DMS 273 treated with DMSO at 0.1 percent for 48 hours (cell line): ENCODE measurements at regions not wholly inside any gene's neighbourhood (a gene's known extent, or its start where the extent isn't known, plus 50 kb on each side); places are given as distances from the start of the nearest gene placed in this dataset.
"Not testable (repeated sequence)": the region's sequence is repeated elsewhere in the genome, so short reads cannot be mapped to it uniquely, and the experiment has no call there.

Source experiments
- DNase-seq: peaks from one replicate; lab custom pipeline; 2025; lab: John Stamatoyannopoulos, UW

- no peak for DNase-seq
These were observed 174.7 kb downstream of the MAP2K4 start for GRCh38 chr17:12195418-12195817.

GRCh38 chr17:12201294-12201880, 180.7 kb downstream of the MAP2K4 start:
- DNase-seq: no peak

- no peak for DNase-seq
These were observed 189.0 kb downstream of the MAP2K4 start for GRCh38 chr17:12209632-12210191.

GRCh38 chr17:12220714-12221439, 200.2 kb downstream of the MAP2K4 start:
- not testable (repeated sequence) for DNase-seq

- no peak for DNase-seq
These were observed 201.7 kb downstream of the MAP2K4 start for GRCh38 chr17:12222392-12222791.

- no peak for DNase-seq
These were observed 206.9 kb downstream of the MAP2K4 start for GRCh38 chr17:12227547-12227946.

- peak; percentile 49 for DNase-seq
These were observed 208.7 kb downstream of the MAP2K4 start for GRCh38 chr17:12229335-12229734.

GRCh38 chr17:12230481-12231354, 210.0 kb downstream of the MAP2K4 start:
- DNase-seq: no peak

GRCh38 chr17:12231355-12231682, 210.6 kb downstream of the MAP2K4 start:
- no peak for DNase-seq

- DNase-seq: not testable (repeated sequence)
These were observed 218.3 kb downstream of the MAP2K4 start for GRCh38 chr17:12239021-12239420.

- no peak for DNase-seq
These were observed 221.8 kb downstream of the MAP2K4 start for GRCh38 chr17:12242345-12242954.

- no peak for DNase-seq
These were observed 227.1 kb downstream of the MAP2K4 start for GRCh38 chr17:12247761-12248160.

- no peak for DNase-seq
These were observed 230.3 kb downstream of the MAP2K4 start for GRCh38 chr17:12250973-12251372.

GRCh38 chr17:12252462-12252861, 231.8 kb downstream of the MAP2K4 start:
- no peak for DNase-seq

- DNase-seq: no peak
These were observed 233.8 kb downstream of the MAP2K4 start for GRCh38 chr17:12254460-12254859.

- DNase-seq: peak; percentile 20
These were observed 235.8 kb downstream of the MAP2K4 start for GRCh38 chr17:12256380-12256995.

- no peak for DNase-seq
These were observed 236.5 kb downstream of the MAP2K4 start for GRCh38 chr17:12257176-12257575.

- no peak for DNase-seq
These were observed 240.7 kb downstream of the MAP2K4 start for GRCh38 chr17:12261354-12261753.

- no peak for DNase-seq
These were observed 249.1 kb downstream of the MAP2K4 start for GRCh38 chr17:12269751-12270150.

- no peak for DNase-seq
These were observed 257.1 kb downstream of the MAP2K4 start for GRCh38 chr17:12277827-12278226.

GRCh38 chr17:12282056-12282455, 261.4 kb downstream of the MAP2K4 start:
- no peak for DNase-seq

- DNase-seq: no peak
These were observed 267.3 kb downstream of the MAP2K4 start for GRCh38 chr17:12287953-12288352.
